K562 (cell line): ENCODE measurements at regions not wholly inside any gene's neighbourhood (a gene's known extent, or its start where the extent isn't known, plus 50 kb on each side); places are given as distances from the start of the nearest gene placed in this dataset.

Experiments
- ARHGAP35 ChIP-seq: fragments of 450-650 bp; IDR thresholded peaks from 2 replicates; pipeline ENCODE4 v1.6.1; 2018; ENCODE audit not compliant: partially characterized antibody
- CHD4 ChIP-seq: fragments of 200-600 bp; sonication (generic); IDR thresholded peaks from 3 replicates; pipeline ENCODE4 v1.6.1; 2012; ENCODE audit warnings: low read depth, mild to moderate bottlenecking, mixed read lengths, low read length, inconsistent platforms; ENCODE audit not compliant: insufficient read depth, insufficient replicate concordance, poor library complexity, severe bottlenecking
- ELF1 ChIP-seq: fragments of 200-800 bp; sonication (Bioruptor generic); IDR thresholded peaks from 2 replicates; pipeline ENCODE4 v1.6.1; 2016; ENCODE audit warnings: missing genetic modification characterization, missing compliant biosample characterization
- MECOM ChIP-seq: fragments of 250-450 bp; sonication (Bioruptor Pico); IDR thresholded peaks from 2 replicates; pipeline ENCODE4 v1.8.0; 2022; ENCODE audit warnings: inconsistent platforms
- NFATC3 ChIP-seq: fragments of 450-650 bp; IDR thresholded peaks from 2 replicates; pipeline ENCODE4 v1.6.1; 2017; ENCODE audit warnings: mild to moderate bottlenecking
- NR2C2 ChIP-seq, 2 experiments: fragments of 200-800 bp in 1 of 2; sonication (Bioruptor generic) in 1 of 2; sonication (generic) in 1 of 2; formaldehyde crosslinking in 1 of 2; IDR thresholded peaks; 2 replicates each; pipeline versions ENCODE4 v1.6.1 to v1.8.0; 2016 to 2022; ENCODE audit warnings: mild to moderate bottlenecking in 1 of 2, missing compliant biosample characterization in 1 of 2, missing genetic modification characterization in 1 of 2, missing genetic modification reagents in 1 of 2
- PHF8 ChIP-seq: fragments of 200-600 bp; sonication (generic); IDR thresholded peaks from 2 replicates; pipeline ENCODE4 v1.6.1; 2012; ENCODE audit warnings: mixed run types, mild to moderate bottlenecking, inconsistent platforms, low read length, moderate library complexity, borderline replicate concordance
- TAF7 ChIP-seq: fragments of 450-650 bp; IDR thresholded peaks from 2 replicates; pipeline ENCODE4 v1.6.1; 2016; ENCODE audit warnings: missing genetic modification characterization, missing compliant biosample characterization
- ZBTB17 ChIP-seq: fragments of 450-650 bp; formaldehyde crosslinking; IDR thresholded peaks from 2 replicates; pipeline ENCODE4 v1.4.0; 2020; ENCODE audit warnings: mild to moderate bottlenecking
- ZNF384 ChIP-seq: IDR thresholded peaks from 2 replicates; pipeline ENCODE4 v1.6.1; 2012; ENCODE audit warnings: low read depth, low read length, improper control_type of control experiment
- TF ChIP-seq, protein P1 (sequence below): IDR thresholded peaks from 2 replicates; pipeline ENCODE4 v1.6.1; 2012; ENCODE audit warnings: low read depth, low read length, improper control_type of control experiment, borderline replicate concordance
- TF ChIP-seq, protein P2 (sequence below), 2 experiments: IDR thresholded peaks; 2 replicates each; pipeline ENCODE4 v1.6.1; 2011; ENCODE audit warnings: borderline replicate concordance in 1 of 2, control low read depth in 1 of 2, low read depth in 1 of 2, low read length in 1 of 2, mild to moderate bottlenecking in 1 of 2, mixed read lengths in 1 of 2, moderate library complexity in 1 of 2; ENCODE audit not compliant: insufficient read depth in 1 of 2, insufficient read length in 1 of 2, poor library complexity in 1 of 2, severe bottlenecking in 1 of 2; ENCODE audit errors: extremely low read depth in 1 of 2
- TF ChIP-seq, protein P3 (sequence below): fragments of 450-650 bp; IDR thresholded peaks from 2 replicates; pipeline ENCODE4 v1.6.1; 2017; ENCODE audit warnings: antibody characterized with exemption, mild to moderate bottlenecking
- TF ChIP-seq, protein P4 (sequence below), 2 experiments: fragments of 450-650 bp in 1 of 2; sonication (generic) in 1 of 2; formaldehyde crosslinking in 1 of 2; IDR thresholded peaks in 1 of 2; conservative IDR thresholded peaks in 1 of 2; 2 replicates each; pipeline versions ENCODE4 v1.6.1 to v1.8.1; 2016 to 2023; ENCODE audit warnings: mild to moderate bottlenecking in 2 of 2, moderate library complexity in 2 of 2, inconsistent platforms in 1 of 2, missing genetic modification reagents in 1 of 2

DNA sequence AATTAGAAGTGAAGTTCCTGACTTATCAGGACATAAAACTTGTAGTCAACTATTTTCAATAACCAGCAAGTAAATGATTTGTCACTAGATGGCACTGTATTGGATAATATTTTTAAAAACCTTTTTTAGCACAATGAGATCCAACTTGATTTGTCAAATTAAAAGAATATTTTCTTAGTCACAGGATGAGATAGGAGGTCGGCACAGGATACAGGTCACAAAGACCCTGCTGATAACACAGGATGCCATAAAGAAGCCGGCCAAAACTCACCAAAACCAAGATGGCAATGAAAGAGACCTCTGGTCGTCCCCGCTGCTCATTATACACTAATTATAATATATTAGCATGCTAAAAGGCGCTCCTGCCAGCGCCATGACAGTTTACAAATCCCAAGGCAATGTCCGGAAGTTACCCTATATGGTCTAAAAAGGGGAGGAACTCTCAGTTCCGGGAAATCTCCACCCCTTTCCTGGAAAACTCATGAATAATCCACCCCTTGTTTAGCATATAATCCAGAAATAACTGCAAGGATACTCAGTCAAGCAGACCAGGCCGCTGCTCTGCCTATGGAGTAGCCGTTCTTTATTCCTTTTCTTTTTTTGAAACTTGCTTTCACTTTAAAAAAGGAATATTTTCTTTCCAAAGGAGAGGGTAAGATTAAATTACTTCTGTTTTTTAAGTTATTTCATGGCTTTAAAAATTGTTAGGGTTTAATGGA lies 255.7 kb upstream of the MKLN1 start (continued):
- TF ChIP-seq ARHGAP35 = no peak
- no peak for TF ChIP-seq ZNF384
- peak; percentile 39; the same call in 1 of the 2 replicates for TF ChIP-seq PHF8
- TF ChIP-seq, protein P1, sequence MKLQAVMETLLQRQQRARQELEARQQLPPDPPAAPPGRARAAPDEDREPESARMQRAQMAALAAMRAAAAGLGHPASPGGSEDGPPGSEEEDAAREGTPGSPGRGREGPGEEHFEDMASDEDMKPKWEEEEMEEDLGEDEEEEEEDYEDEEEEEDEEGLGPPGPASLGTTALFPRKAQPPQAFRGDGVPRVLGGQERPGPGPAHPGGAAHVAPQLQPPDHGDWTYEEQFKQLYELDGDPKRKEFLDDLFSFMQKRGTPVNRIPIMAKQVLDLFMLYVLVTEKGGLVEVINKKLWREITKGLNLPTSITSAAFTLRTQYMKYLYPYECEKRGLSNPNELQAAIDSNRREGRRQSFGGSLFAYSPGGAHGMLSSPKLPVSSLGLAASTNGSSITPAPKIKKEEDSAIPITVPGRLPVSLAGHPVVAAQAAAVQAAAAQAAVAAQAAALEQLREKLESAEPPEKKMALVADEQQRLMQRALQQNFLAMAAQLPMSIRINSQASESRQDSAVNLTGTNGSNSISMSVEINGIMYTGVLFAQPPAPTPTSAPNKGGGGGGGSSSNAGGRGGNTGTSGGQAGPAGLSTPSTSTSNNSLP = peak; percentile 60
- TF ChIP-seq, protein P2, sequence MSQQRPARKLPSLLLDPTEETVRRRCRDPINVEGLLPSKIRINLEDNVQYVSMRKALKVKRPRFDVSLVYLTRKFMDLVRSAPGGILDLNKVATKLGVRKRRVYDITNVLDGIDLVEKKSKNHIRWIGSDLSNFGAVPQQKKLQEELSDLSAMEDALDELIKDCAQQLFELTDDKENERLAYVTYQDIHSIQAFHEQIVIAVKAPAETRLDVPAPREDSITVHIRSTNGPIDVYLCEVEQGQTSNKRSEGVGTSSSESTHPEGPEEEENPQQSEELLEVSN (IDR thresholded peaks at IDR 0.05; ENCODE audit: borderline replicate concordance in 1 of 2, extremely low read depth in 1 of 2, insufficient read depth in 1 of 2, insufficient read length in 1 of 2, low read depth in 1 of 2, low read length in 1 of 2, poor library complexity in 1 of 2, severe bottlenecking in 1 of 2) = no peak
- TF ChIP-seq TAF7 = peak; percentile 61
- 0 out of 2 replicates have a peak, but pooled peaks have one; percentile 15 for TF ChIP-seq NFATC3
- no peak for TF ChIP-seq NR2C2 (CRISPR knock-in tag; IDR thresholded peaks at IDR 0.05)
- peak; percentile 53 for TF ChIP-seq NR2C2 (tag; IDR thresholded peaks at IDR 0.05)
- TF ChIP-seq, protein P3, sequence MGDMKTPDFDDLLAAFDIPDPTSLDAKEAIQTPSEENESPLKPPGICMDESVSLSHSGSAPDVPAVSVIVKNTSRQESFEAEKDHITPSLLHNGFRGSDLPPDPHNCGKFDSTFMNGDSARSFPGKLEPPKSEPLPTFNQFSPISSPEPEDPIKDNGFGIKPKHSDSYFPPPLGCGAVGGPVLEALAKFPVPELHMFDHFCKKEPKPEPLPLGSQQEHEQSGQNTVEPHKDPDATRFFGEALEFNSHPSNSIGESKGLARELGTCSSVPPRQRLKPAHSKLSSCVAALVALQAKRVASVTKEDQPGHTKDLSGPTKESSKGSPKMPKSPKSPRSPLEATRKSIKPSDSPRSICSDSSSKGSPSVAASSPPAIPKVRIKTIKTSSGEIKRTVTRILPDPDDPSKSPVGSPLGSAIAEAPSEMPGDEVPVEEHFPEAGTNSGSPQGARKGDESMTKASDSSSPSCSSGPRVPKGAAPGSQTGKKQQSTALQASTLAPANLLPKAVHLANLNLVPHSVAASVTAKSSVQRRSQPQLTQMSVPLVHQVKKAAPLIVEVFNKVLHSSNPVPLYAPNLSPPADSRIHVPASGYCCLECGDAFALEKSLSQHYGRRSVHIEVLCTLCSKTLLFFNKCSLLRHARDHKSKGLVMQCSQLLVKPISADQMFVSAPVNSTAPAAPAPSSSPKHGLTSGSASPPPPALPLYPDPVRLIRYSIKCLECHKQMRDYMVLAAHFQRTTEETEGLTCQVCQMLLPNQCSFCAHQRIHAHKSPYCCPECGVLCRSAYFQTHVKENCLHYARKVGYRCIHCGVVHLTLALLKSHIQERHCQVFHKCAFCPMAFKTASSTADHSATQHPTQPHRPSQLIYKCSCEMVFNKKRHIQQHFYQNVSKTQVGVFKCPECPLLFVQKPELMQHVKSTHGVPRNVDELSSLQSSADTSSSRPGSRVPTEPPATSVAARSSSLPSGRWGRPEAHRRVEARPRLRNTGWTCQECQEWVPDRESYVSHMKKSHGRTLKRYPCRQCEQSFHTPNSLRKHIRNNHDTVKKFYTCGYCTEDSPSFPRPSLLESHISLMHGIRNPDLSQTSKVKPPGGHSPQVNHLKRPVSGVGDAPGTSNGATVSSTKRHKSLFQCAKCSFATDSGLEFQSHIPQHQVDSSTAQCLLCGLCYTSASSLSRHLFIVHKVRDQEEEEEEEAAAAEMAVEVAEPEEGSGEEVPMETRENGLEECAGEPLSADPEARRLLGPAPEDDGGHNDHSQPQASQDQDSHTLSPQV = peak; percentile 18; the same call in 1 of the 2 replicates
- no peak for TF ChIP-seq CHD4
- peak; percentile 43 for TF ChIP-seq ZBTB17 (CRISPR knock-in tag)
- 0 out of 2 replicates have a peak, but pooled peaks have one; percentile 23 for TF ChIP-seq MECOM (CRISPR knock-in tag)
- peak; percentile 31; the same call in 1 of the 2 replicates for TF ChIP-seq ELF1 (tag)
- TF ChIP-seq, protein P4, sequence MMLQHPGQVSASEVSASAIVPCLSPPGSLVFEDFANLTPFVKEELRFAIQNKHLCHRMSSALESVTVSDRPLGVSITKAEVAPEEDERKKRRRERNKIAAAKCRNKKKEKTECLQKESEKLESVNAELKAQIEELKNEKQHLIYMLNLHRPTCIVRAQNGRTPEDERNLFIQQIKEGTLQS (IDR thresholded peaks at IDR 0.05) = peak; percentile 37; the same call in 1 of the 2 replicates
- TF ChIP-seq, protein P4 (CRISPR knock-in tag; conservative IDR thresholded peaks at IDR 0.05) = no peak
